ENCODE measurements at regions not wholly inside any gene's neighbourhood (a gene's known extent, or its start where the extent isn't known, plus 50 kb on each side); places are given as distances from the start of the nearest gene placed in this dataset.

- TF ChIP-seq CTCF (conservative IDR thresholded peaks at IDR 0.05; ENCODE audit: low read depth in 2 of 2) = no peak
- no peak for TF ChIP-seq POLR2AphosphoS5 (IDR thresholded peaks at IDR 0.05; ENCODE audit: low read depth)
- no peak for TF ChIP-seq CREB1 (CRISPR knock-in tag; IDR thresholded peaks at IDR 0.05; ENCODE audit: low read depth)
- TF ChIP-seq EZH2 (IDR thresholded peaks at IDR 0.05; ENCODE audit: low read depth, unreplicated experiment) = no peak
- no peak for TF ChIP-seq NANOG (IDR thresholded peaks at IDR 0.05; ENCODE audit: borderline replicate concordance)
- no peak for TF ChIP-seq EZH2phosphoT487 (IDR thresholded peaks at IDR 0.05; ENCODE audit: unreplicated experiment)
These were observed 122.3 kb downstream of the QRSL1 start for GRCh38 chr6:106751501-106752252.

All from GM23338 (cell line).